GM21528 (cell line): ENCODE measurements at regions not wholly inside any gene's neighbourhood (a gene's known extent, or its start where the extent isn't known, plus 50 kb on each side); places are given as distances from the start of the nearest gene placed in this dataset.

ENCODE experiments used
- ATAC-seq: cut with Tn5 transposase; IDR thresholded peaks from one replicate; pipeline ENCODE4 v1.9.1; 2021; ENCODE audit warnings: mild to moderate bottlenecking, moderate library complexity; ENCODE audit not compliant: unreplicated experiment, low FRiP score

GRCh38 chr14:101125719-101126651 is 222.5 kb upstream of the RTL1 start:
- ATAC-seq, result no peak

DNA sequence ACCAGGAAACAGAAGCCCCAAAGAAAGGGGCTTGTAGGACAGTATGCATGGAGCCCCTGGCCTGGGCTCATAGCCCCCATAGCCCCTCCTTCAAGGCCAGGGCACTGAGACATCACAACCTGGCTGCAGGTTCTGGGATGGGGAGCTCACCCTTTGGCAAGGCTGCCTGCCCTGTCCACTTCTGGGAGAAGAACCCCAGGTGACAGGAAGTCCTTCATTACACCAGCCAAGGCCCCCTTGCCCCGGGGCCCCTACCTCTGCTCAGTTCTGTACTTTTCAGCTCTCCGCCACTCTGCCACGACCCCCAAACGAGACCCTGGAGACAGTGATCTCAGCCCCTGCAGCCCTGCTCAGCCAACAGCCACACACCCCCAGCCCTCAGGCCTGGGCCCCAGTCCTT is 223.2 kb upstream of the RTL1 start:
- ATAC-seq, result no peak

DNA sequence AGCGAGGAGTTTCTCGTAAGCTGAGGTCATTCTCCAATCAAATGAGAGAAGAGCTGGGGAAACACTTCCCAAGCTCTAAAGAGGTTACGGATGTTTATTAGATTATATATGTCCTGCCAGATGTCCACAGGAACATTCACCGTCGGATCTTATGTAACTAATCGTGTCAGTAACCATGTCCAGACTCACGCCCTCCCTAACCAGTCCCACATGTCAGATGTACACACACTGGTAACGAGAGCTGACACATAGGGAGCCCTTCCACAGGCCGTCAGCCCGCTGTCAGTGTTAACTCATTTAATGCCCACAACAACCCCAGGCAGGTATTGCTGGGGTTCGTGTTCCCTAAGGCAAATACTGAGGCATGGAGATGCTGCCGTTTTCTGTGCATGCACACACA is 223.7 kb upstream of the RTL1 start:
- no peak for ATAC-seq

GRCh38 chr14:101128478-101129321 is 225.2 kb upstream of the RTL1 start:
- no peak for ATAC-seq

- no peak for ATAC-seq
Observed at GRCh38 chr14:101129521-101130167, 226.1 kb upstream of the RTL1 start.

DNA sequence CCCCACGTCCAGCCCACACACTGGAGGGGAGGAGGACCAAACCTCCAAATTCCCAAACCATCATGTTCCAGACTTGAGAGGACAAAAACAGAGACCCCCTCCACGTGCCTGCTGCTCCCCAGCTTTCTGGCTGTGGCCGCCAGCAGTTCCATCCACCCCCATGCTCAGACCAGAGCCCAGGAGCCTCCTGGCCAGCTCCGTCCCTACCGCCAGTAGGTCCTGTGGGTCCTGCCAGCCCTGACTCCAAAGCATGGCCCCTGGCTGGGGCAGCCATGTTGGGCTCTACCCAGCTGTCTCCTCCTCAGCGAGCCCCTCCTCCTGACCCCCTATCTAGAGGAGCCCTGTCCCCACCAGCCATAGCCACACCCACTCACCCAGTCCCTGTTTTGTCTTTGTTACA is 227.3 kb upstream of the RTL1 start:
- no peak for ATAC-seq

DNA sequence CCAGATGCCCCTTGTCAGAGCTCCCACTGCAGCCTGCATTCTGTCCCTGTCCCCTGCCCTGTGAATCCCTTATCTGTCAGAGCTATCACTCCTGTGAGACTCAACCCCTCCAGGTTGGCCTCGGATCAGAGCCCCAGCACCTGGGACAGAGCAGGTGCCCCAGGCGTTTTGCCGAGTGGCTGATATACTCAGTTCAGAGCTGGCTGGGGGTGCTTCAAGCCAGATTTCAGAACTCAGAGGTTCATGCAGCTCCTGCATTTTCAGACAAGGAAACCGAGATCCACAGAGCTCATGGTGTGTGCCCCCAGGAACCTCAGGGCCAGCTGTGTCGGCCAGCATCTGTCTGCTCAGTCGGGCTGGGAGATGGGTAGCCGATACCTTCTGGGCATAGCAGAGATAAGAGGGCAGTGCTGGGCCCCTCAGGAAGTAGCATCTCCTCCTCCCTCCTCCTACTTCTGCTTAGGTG is 228.0 kb upstream of the RTL1 start:
- ATAC-seq, result no peak

GRCh38 chr14:101132051-101132571 is 228.6 kb upstream of the RTL1 start:
- ATAC-seq, result no peak

- no peak for ATAC-seq
Observed at GRCh38 chr14:101132588-101132987, 229.1 kb upstream of the RTL1 start.

DNA sequence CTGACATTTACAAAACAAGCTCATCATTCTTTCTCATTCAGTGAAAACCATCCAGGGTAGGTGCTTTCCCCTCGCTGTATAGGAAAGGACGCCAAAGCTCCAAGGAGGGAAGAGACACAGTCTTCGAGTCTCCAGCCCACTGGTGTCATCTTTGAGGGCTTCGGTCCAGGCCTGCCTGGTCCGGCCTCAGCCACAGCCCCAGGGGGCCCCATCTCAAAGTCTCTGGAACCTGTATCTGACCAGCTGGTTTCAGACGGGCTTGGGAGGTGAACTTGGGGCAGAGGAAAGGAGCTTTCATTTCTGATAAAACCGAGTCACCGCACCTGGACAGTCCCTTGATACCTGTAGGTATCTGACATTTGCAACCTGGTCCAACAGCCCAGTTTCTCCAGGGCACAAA is 229.5 kb upstream of the RTL1 start:
- no peak for ATAC-seq

DNA sequence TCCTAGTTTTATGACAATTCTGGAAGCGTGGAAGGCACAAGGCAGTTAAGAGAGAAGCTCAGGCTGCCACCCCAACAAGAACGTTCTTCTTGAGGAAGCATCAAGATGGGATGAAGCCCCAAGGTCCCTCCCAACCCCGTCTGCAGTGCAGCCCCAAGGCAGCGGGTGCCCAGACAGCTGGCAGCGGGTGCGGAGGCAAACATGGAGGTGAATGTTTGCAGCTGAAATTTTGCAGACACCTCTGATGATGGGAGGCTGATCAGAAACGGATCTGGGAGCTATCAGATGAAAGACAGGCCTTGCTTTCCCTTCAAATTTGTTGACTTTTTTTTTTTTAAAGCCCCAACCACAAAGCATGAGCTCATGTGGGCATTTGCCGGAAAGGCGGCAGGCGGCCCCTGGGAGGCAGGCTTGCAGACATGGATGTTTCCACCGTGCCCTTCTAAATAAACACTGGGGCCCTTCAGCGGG is 230.7 kb upstream of the RTL1 start:
- ATAC-seq, result no peak

- ATAC-seq, result no peak
Observed at GRCh38 chr14:101134851-101135433, 231.4 kb upstream of the RTL1 start.

- ATAC-seq, result no peak
Observed at GRCh38 chr14:101135796-101136742, 232.5 kb upstream of the RTL1 start.

DNA sequence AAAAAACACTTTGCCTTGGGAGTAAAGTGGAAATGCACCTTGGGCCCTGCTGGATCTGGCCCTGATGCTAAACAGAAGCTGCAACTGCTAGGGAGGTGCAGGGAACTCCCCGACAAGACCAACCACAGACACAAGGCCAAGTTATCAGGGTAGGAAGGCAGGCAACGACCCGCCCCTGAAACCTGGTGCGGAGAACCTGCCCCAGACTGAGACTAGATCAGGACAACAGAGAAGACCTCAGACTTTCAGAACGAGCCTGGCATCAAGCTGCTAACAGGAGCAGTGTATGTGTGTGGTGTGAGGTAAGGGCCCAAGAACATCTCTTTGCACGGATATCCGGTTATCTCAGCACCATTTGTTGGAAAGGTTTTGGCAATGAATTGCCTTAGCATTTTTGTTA is 233.7 kb upstream of the RTL1 start:
- no peak for ATAC-seq

DNA sequence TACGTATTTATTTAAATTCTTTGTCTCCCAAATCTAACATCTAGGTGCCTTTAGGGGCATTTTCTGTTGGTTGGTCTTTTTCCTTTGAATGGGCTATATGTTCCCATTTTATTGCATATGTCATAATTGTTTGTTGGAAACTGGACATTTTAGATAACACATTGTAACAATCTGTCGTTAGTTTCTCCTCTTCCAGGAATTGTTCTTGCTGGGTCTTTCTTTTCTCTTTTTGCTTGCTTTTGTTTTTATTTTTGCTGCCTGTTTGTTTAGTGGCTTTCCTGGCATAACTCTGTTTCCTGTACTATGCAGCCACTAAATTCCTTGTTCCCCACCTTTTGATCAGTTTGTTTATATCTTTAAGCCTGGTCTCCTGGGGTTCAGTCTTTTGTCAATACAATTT is 244.3 kb upstream of the RTL1 start:
- ATAC-seq, result no peak

DNA sequence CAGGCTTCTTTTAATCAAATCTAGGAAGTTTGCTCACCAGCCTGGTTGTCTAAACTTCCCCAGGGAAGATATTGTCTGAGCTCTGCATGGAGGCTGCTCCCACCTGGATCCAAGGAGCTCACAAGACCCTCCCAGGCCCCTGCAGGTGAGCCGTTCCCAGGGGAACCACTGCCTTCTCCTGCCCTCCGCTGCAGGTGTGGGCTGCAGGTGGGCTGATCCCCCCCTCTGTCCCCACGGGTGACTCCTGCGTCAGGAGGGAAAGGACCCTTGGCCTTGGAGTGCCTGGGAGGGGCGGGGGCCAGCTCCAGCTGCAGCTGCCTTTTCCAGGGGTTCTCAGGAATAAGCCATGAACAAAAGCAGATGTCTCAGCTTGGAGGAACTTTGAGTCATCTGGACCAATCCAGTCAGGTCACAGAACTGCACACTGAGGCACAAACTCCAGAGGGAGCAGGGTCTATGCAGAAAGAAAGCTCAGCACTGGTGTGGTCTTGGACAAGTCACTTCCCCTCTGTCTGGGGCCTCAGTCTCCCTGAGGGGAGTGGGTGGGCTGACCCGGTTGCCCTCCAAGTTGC is 246.6 kb upstream of the RTL1 start:
- ATAC-seq, result no peak

- no peak for ATAC-seq
Observed at GRCh38 chr14:101151226-101151926, 247.9 kb upstream of the RTL1 start.

DNA sequence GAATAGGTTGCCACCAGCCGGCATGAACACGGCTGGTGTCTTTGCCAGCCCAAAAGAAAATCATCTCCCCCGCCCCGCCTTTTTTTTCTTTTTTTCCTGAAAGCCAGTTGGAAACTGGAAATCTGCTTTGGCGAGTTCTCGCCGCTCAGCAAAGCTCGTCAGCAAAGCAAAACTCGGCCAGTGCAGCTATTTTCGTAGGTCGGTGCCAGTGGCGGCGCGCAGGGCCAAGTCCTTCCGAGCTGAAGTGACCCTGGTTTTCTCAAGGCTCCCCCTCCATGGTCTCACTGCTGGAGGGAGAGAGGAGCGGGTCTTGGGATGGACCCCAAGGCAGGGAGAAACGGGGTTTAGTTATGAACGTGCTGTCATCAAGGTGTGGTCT is 248.4 kb upstream of the RTL1 start:
- no peak for ATAC-seq
